CD4-positive, alpha-beta T cell treated with Interleukin-17A for 4 hours (primary cell): ENCODE measurements at regions not wholly inside any gene's neighbourhood (a gene's known extent, or its start where the extent isn't known, plus 50 kb on each side); places are given as distances from the start of the nearest gene placed in this dataset.
"Not testable (repeated sequence)": the region's sequence is repeated elsewhere in the genome, so short reads cannot be mapped to it uniquely, and the experiment has no call there.

Source experiments
- DNase-seq: peaks from one replicate; pipeline ENCODE4 v3.0.0-alpha.2; 2020; ENCODE audit warnings: mixed read lengths

GRCh38 chr20:4635781-4636180 is 50.5 kb upstream of the PRNP start:
- DNase-seq: no peak

GRCh38 chr20:4635342-4635741 is 50.9 kb upstream of the PRNP start:
- DNase-seq: no peak

- no peak for DNase-seq
Measured at GRCh38 chr20:4633780-4634179, 52.5 kb upstream of the PRNP start.

GRCh38 chr20:4633379-4633778 is 52.9 kb upstream of the PRNP start:
- DNase-seq: no peak

GRCh38 chr20:4632876-4633275 is 53.4 kb upstream of the PRNP start:
- no peak for DNase-seq

- no peak for DNase-seq
Measured at GRCh38 chr20:4626228-4626627, 60.0 kb upstream of the PRNP start.

- no peak for DNase-seq
Measured at GRCh38 chr20:4625687-4626086, 60.6 kb upstream of the PRNP start.

- DNase-seq: not testable (repeated sequence)
Measured at GRCh38 chr20:4624675-4625336, 61.5 kb upstream of the PRNP start.

GRCh38 chr20:4619144-4619543 is 67.1 kb upstream of the PRNP start:
- DNase-seq: not testable (repeated sequence)

GRCh38 chr20:4617484-4617883 is 68.8 kb upstream of the PRNP start:
- no peak for DNase-seq

- no peak for DNase-seq
Measured at GRCh38 chr20:4617019-4617418, 69.2 kb upstream of the PRNP start.

- peak; percentile 80 for DNase-seq
Measured at GRCh38 chr20:4613718-4614620, 72.3 kb upstream of the PRNP start.

- no peak for DNase-seq
Measured at GRCh38 chr20:4613184-4613583, 73.1 kb upstream of the PRNP start.

- DNase-seq: no peak
Measured at GRCh38 chr20:4610871-4611270, 75.4 kb upstream of the PRNP start.

- no peak for DNase-seq
Measured at GRCh38 chr20:4609511-4609910, 76.7 kb upstream of the PRNP start.

GRCh38 chr20:4608861-4609260 is 77.4 kb upstream of the PRNP start:
- no peak for DNase-seq

- peak; percentile 65 for DNase-seq
Measured at GRCh38 chr20:4607287-4607713, 79.0 kb upstream of the PRNP start.

GRCh38 chr20:4606051-4606450 is 80.2 kb upstream of the PRNP start:
- DNase-seq: no peak

- DNase-seq: no peak
Measured at GRCh38 chr20:4605166-4605565, 81.1 kb upstream of the PRNP start.

GRCh38 chr20:4604580-4604979 is 81.7 kb upstream of the PRNP start:
- no peak for DNase-seq

GRCh38 chr20:4603724-4604123 is 82.5 kb upstream of the PRNP start:
- DNase-seq: no peak

- no peak for DNase-seq
Measured at GRCh38 chr20:4602297-4602631, 84.0 kb upstream of the PRNP start.

GRCh38 chr20:4601630-4602296 is 84.5 kb upstream of the PRNP start:
- no peak for DNase-seq
